Fibroblast of villous mesenchyme (primary cell): ENCODE measurements at regions not wholly inside any gene's neighbourhood (a gene's known extent, or its start where the extent isn't known, plus 50 kb on each side); places are given as distances from the start of the nearest gene placed in this dataset.

Source experiments
- DNase-seq: peaks from one replicate; pipeline ENCODE4 v3.0.0-alpha.2; 2010; ENCODE audit warnings: low read depth
- H3K4me3 ChIP-seq: 2 replicates; pipeline ENCODE4 v1.5.1; 2011; ENCODE audit warnings: low read depth, mild to moderate bottlenecking, low read length
- CTCF ChIP-seq: IDR thresholded peaks from 2 replicates; pipeline ENCODE4 v1.5.1; 2012; ENCODE audit warnings: low read depth, mild to moderate bottlenecking, low read length; ENCODE audit not compliant: insufficient read depth

- H3K4me3 ChIP-seq, result no peak overlapping the region
- no peak for TF ChIP-seq CTCF
- DNase-seq, result peak; percentile 26
Measured at GRCh38 chr9:81456431-81457006, 232.8 kb downstream of the TLE1 start.

GRCh38 chr9:81455462-81456219, 233.7 kb downstream of the TLE1 start:
- DNase-seq, result peak; percentile 44
- H3K4me3 ChIP-seq, result no peak overlapping the region
- no peak for TF ChIP-seq CTCF

- no peak for DNase-seq
- no peak for TF ChIP-seq CTCF
- H3K4me3 ChIP-seq, result no peak overlapping the region
Measured at GRCh38 chr9:81445331-81445921, 243.9 kb downstream of the TLE1 start.

- DNase-seq, result peak; percentile 85
- TF ChIP-seq CTCF, result no peak
- H3K4me3 ChIP-seq, result no peak overlapping the region
Measured at GRCh38 chr9:81431641-81432040, 257.7 kb downstream of the TLE1 start.

GRCh38 chr9:81430727-81431126, 258.6 kb downstream of the TLE1 start:
- TF ChIP-seq CTCF, result no peak
- H3K4me3 ChIP-seq, result no peak overlapping the region
- DNase-seq, result no peak

GRCh38 chr9:81427870-81428269, 261.5 kb downstream of the TLE1 start:
- no peak for DNase-seq
- no peak for TF ChIP-seq CTCF
- no peak overlapping the region for H3K4me3 ChIP-seq
